ENCODE measurements at regions not wholly inside any gene's neighbourhood (a gene's known extent, or its start where the extent isn't known, plus 50 kb on each side); places are given as distances from the start of the nearest gene placed in this dataset.
A peak's percentile ranks its signal among the peaks of the same experiment; 100 is the strongest.

DNA sequence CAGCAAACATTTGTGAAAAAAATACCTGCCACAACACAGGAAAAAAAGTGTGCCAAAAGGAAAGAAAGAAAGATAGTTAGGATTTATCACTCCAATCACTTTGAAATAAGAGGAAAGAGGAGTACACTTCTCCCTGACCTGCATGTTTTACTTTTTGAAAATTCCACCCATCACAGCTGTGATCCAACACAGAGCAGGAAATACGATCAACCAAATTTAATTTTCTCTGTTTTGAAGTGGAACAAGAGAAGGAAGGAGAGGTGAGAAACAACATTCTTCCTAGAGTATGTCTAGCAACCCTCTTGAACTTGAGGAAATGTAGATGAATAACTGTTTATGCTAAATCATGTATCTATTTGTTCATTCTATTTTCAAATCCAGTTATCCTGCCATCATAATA lies 284.7 kb upstream of the SYT1 start:
- ATAC-seq (no peak), DNase-seq (ENCODE audit: low spot score) (no peak)

DNA sequence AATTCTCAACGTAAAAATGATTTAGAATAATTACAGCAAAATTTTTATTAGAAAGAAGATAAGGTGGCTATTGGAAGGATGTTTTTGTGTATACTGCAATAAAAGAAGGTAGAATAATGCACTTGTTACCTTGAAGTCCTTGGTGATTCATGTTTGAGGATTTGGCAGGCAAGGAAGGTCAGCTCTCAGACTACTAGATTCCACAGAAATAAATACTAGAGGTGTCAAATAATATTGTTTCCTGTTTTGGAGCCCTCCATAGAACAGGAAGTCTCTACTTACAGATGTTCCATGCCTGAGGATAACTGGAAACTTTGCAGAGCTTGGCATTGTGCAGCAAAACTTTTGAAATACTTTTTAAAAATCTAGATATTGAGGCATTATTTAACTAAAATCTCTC lies 284.3 kb upstream of the SYT1 start:
- DNase-seq (ENCODE audit: low spot score) (no peak), ATAC-seq (no peak)

DNA sequence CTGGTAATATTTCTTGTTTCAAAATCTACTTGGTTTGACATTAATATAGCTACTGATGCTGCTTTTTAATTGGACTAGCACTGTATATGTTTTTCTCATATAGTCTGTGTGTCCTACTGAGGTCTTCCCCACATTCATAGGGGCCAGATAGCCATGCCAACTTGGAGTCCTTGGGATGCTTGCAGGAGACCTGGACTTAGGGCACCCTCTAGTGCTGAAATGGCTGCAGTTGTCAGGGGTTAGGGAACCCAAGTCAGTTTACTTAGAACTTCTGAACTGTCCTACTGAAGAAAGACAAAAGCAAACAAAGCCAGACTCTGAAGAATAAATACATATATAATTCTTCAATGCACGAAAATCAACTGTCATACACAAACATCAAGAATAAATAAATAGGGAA lies 279.9 kb upstream of the SYT1 start:
- ATAC-seq (peak; percentile 76), DNase-seq (ENCODE audit: low spot score) (no peak)

DNA sequence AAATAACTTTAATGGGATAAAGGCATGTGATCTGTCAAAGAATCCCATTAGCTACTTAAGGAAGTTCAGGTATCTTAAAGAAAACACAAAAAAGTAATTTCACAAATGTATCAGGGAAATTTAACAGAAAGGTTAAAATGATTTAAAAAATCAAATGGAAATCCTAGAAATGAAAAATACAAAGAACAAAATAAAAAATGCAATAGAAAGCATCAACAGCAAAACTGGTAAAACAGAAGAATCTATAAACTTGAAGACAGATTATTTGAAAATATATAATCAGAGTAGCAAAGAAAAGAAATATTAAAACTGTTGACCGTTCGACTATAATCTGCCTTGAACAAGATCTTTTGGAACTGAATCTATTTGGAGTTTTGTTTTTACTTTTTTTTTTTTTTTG lies 279.4 kb upstream of the SYT1 start:
- no peak for ATAC-seq

DNA sequence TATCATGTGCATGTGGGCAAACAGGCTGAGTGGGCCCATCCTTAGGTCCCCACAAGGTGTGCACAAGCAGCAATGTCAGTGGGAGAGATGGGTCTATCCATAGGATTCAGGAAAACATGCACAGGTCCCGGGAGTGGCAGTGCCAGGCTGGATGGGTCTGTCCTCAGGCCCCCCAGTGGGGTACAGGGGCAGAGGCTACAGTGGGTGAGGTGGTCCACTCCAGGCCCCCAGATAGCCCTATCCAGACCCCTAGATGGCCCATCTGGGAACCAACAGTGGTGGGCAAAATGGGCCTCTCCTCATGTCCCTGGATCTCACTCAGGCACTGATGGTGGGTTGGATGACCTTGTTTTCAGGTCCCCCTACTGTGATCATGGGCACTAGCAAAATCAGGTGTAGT lies 277.8 kb upstream of the SYT1 start:
- DNase-seq (ENCODE audit: low spot score) (no peak), ATAC-seq (no peak)

More for the DNA sequence above, 279.4 kb upstream of the SYT1 start:
- DNase-seq (ENCODE audit: low spot score): no peak

DNA sequence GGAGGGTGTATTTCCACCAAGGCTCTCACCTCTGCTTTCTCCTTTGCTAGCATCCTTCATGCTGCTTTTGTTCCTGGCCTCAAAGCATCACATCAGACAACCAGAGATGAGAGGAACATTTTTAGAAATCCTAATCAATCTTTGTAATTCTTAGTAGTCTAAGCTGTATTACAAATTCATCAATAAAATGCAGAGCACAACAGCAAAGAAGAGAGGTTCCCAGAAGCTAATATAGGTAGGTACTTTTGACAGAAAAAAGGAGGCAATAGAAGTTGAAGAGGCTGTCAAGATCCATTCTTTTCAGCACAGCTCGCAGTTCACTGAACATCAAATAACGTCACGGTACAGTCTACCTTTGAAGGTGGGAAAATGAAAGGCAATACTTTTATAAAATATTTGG lies 265.2 kb upstream of the SYT1 start:
- DNase-seq (ENCODE audit: low spot score) (no peak), ATAC-seq (no peak)

DNA sequence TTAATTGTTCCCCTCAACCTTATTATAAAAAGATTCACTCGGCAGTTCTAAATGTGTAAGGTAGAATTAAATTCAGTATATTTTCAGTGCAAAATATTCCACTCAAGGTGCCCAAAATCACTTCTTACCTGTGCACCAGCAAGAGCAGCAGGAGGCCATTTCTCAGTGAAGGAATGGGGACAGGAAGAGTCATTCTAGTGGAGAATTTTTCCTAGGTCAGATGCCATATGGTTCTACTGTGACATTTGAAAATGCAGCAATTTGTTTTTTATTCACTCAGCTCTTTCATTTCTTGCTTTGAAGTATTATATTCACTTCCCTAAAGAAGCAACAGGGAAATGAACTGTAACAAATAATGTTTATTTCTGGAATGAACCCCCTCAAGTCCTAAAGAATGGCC lies 264.0 kb upstream of the SYT1 start:
- no peak for DNase-seq (ENCODE audit: low spot score)
- ATAC-seq: no peak

DNA sequence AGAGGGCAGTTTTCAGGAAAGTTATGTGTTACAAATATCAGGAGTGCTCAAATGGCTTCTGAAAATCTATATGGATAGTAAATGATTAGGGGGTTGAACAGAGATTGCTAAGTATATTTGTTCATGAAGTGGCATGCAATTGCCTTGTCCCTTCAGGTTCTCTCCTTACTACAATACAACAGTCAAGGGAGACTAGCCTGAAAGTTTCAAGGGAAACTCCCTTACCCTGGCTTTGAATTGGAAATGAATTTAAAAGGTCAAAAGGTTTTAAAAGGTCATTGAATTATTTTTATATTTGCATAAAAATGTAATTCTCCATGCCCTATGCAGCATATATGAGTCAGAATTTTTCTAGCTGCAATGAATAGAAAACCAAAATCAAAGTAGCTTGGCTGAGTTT lies 253.1 kb upstream of the SYT1 start:
- DNase-seq (ENCODE audit: low spot score) (no peak), ATAC-seq (no peak)

DNA sequence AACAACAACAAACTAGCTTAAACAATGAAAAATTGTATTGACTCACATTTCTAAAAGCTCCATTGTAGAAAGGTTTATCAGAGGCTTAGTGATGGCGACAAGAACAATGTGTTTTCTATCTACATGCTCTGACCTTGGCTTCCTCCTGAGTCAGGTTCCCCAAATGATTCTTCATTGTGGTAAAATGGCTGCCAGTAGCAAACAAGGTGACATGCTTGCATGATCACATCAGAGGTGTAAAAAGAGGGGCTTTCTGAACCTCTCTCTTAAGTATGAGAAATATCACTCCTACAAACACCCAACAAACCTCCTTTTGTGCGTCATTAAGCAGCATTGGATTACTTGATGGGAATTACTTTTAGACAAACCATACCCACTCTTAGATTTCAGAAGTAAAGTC lies 252.4 kb upstream of the SYT1 start:
- no peak for DNase-seq (ENCODE audit: low spot score)
- no peak for ATAC-seq

DNA sequence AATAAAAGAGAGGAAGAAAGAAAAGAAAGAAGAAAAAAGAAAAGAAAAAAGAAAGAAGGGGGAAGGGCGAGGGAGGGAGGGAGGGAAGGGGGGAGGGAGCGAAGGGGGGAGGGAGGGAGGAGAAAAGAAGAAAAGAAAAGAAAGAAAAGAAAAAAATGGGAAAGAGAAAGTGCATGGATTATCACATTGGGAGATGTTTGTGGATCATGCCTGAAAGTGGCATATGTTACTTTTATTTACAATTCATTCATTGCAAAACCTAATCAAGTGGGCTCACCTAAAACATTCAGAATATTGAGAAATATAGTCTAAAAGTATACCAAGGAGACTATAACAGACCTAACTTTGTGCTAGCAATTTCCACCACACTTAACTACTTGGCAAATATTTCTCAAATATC lies 246.9 kb upstream of the SYT1 start:
- DNase-seq (ENCODE audit: low spot score) (no peak), ATAC-seq (no peak)

DNA sequence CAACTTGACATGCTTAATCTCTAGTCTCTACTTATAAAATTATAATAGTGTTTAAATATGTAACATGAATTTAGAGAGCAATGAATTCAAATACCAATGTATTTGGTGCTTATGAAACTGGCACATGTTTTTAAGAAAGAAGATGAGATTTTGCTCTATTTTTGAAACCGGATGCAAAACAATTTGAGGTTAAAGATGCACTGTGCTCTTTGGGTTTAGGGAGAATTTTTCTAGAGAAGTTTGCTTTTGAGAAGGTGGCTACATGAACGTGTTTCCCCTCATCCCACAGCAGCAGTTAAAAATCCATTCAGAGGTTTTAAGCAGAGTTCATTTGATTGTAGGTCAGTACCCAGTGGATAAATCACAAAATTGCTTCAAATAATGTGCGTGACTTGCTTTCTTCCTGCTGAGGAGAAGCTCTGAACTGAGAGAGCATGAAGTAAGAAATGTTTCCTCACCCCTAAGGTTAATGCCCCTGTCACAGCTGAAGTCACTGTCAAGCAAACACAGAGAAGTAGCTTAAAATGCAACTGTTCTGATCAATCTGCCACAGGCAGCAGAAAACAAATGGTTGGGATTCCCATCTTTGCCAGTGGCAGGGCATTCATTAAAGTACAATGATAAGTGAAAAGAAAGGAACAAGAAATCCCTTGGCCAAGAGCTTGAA lies 241.9 kb upstream of the SYT1 start:
- no peak for DNase-seq (ENCODE audit: low spot score)
- ATAC-seq: no peak

DNA sequence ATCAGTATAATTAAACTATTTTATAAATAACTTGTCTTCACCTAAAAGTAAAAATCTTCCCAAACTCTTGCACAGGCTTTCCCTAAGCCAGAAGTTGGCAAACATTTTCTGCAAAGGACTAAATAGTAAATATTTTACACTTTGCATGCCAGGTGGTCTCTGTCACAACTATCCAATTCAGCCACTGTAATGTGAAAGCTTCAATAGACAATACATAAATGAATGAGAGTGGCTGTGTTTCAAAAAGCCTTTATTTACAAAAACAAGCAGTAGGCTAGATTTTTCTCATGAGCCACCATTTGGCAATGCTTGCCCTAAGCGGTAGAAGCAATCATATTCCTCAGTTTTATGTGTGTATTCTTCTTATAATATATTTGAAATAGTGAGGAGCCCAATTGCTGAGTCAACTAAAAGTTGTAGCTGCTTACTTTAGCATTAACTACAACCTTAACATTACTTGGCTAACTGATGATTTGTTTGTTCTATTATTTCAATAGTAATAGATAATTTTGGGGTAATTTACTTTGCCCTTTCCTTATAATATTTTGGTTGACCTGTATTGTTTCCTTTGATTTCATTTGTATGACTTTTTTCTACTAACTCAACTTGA lies 236.0 kb upstream of the SYT1 start:
- ATAC-seq: no peak
- no peak for DNase-seq (ENCODE audit: low spot score)

DNA sequence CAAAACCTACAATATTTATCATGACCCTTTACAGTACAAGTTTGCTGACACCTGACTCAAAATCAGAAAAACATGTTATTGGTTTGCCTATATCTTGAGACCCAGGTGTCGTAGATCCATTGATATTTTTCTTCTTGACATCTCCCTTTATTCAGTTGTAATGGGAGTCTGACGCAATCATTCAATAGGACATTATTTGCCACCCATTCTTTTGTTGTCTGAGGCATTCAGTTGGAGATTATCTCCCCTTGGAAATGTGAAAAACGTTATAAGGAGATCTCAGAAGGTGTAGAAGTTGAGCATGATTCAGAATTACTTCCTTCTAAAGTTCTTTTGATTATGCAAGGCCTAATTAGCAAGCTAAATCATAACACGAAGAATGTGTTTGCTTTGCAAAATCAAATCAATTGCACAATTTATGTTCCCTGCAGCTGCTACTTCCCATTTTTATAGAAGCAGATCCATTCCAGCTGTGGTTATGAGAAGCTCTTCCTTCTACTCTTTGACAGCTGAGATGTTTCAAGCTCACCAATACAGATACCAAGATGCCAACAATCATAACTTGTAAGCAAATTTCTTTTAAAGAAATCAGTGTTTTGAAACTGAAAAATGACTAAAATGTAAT lies 228.2 kb upstream of the SYT1 start:
- DNase-seq (ENCODE audit: low spot score): no peak
- ATAC-seq: no peak

DNA sequence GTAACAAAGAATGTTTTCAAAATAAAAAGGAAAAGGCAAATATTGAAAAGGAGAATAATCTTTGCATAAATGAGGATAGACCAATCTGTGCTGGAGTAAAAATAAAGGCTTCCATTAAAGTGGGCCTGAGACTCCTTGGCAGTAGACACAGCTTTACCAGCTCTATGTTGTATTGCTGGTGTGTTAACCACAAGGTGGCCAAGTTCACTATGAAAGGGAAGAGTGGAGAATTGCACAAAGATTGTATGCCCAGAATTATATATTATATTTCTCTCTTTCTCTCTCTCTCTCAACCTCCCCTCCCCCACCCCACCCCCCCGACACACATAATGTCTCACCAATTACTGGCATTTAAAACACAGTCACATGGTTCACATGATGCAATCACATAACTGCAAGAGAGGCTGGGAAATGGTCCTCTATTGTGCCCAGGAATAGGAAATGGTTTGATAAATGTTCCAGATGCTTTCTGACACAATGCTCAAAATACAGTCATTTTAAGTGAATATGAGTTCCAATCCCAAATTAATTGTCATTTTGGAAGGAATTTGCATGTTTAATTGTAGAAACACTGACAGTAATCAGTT lies 222.6 kb upstream of the SYT1 start:
- ATAC-seq (no peak), DNase-seq (ENCODE audit: low spot score) (no peak)

DNA sequence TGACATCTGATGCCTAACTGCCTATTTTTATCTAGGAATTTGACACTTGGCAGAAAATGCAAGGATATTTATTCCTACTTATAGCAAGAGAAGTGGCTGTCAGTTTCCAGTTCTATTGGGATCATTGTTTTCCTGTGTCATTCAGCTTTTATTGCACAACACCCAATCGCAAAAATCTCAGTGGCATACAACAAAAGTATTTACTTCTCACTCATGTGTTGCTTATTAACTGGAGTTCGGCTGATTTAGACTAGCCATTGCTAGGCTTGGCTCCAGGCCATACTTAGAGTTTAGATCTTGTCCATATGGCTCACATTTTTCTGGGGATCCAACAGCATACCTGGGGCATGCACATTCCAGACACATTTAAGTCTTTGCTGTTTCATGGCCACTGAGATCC lies 218.6 kb upstream of the SYT1 start:
- no peak for ATAC-seq

DNA sequence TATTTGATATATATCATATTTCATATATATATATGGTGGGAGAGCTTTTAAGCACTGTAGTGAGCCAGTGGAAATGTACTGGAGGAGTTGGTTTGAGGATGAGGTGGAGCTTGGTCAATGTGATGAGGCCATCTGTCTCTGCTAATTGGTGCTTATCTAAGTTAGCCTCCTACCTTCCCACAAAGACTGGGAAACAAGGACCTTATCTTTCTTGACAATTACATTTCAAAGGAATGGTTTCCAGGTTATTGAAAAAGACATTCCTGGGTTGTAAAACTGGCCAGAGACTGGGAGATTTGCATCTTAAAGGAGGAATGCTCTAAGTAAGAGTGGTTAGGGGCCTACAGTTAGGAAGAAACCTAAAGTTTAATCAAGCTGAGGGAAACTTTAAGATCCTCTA lies 212.8 kb upstream of the SYT1 start:
- no peak for DNase-seq (ENCODE audit: low spot score)
- ATAC-seq: no peak

More for the DNA sequence above, 218.6 kb upstream of the SYT1 start:
- DNase-seq (ENCODE audit: low spot score): no peak

DNA sequence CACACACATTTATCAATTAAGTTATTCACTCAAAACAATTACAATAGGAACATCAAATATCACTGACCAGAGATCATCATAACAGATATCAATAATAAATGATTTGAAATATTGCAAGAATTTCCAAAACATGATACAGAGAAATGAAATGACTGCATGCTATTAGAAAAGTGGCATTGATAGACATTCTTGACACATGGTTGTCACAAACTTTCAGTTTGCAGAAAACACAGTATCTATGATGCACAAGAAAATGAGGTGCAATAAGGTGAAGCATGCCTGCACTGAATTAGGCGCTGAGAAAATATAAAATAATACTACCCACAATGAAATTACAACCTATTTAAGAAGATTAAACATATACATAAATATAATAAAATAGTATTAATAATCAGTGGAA lies 198.0 kb upstream of the SYT1 start:
- ATAC-seq: no peak

DNA sequence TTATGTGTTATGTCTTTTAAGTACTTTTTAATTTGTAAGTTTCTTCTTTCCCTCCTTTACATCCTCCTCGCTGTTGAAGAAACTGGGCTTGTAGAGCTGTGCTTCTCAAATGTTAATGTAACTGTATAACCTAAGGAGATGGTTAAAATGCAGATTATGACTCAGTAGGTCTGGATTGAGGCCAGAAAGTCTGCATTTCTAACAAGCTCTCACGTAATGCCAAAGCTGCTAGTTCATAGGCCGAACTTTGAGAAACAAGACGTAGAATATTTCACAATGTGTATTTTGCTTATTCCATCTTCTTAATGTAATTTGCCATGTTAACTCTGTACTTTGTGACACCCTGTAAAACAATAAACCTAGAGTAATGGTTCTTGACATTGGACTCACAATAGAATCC lies 193.3 kb upstream of the SYT1 start:
- no peak for ATAC-seq
- no peak for DNase-seq (ENCODE audit: low spot score)

More for the DNA sequence above, 198.0 kb upstream of the SYT1 start:
- no peak for DNase-seq (ENCODE audit: low spot score)

DNA sequence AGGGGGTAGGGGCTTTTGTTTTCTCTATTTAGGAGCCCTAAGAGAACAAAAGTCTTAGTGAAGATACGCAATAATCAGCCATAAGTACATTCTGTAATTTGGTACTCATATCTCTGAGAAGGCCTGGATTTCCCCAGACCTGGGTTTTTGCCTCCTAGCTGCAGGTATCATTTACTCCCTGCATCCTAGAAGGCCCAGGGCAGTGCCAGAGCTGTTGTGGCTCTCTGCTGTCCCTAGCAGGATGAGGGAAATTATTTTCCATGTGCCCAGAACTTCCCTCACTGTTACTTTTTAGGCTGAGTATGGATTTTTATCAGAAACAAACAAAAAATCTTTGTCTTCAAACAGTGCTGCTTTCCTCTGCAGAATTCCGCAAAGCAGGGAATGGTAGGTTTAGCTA lies 192.5 kb upstream of the SYT1 start:
- DNase-seq (ENCODE audit: low spot score) (no peak), ATAC-seq (no peak)

DNA sequence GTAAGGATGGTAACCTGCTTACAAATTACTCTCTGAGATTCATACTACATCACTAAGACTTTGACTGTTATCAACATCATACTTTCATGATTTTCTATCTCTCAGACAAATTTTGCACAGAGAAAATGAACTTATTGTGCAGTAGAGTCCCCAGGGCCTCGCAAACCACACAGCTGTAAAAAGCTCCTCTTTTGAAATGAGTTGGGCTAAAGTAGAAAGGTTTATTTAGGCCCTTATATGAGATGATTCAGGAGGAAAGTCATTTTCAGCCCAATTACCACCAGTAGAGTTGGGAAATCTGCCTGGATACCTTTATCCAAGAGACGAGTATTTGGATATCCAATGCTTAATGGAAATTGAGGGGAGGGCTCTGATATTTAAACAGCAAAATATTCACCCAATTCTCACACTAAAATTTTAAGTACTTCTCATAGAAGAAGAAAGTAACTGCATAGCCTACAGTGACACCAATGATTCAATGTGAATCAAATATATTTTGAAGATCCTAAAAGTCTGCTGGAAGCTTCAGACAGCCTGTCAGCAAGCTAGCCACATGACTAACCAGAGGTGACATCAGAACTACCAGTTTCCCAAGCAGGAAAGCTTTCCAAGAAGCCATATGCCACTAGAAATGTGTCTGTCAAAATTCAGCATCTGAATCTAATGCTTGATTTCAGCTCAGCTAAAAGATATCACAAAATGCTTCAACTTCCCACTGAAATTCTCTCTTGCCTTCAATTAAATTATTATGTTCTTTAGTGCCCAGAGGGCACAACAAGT lies 190.1 kb upstream of the SYT1 start:
- DNase-seq (ENCODE audit: low spot score) (no peak), ATAC-seq (no peak)

DNA sequence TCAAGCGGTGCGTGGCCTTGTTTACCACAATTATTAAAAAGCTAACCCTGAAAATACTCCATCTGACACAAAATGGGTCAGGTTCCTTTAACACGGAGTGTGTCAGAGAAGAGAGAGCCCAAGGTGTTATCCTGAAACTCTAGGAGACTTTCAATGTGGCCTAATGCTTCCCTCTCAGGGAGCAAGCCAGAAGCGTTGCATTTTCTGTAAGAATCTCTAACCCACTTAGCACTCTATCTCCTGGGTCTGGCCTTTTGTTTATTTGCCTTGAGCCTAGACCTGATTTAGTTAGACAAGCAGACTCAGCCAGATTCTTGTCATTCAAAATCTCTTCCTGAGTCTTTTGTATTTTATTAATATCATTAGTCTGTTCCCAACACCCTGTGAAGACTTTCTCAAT lies 184.0 kb upstream of the SYT1 start:
- ATAC-seq (no peak), DNase-seq (ENCODE audit: low spot score) (no peak)

DNA sequence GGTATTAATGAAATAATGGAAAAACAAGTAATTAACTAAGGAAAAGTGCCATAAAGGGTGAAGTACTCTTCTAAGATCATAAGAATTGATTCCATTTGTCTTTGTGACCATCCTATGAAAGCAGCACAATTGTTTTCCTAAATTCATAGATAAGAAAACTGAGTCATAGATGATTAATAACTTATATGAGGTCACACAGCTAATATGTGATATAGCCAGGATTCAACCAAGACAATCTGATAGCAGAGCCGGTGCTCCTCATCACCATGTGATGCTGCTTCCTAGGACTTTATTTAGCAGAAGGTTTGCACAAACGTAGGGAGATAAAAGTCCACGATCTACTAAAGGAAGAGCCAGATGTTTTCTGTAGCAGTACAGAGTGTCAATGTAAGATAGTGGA lies 181.5 kb upstream of the SYT1 start:
- no peak for DNase-seq (ENCODE audit: low spot score)
- ATAC-seq: no peak

All from left lobe of liver (tissue), 2 donors.